ENCODE measurements at regions not wholly inside any gene's neighbourhood (a gene's known extent, or its start where the extent isn't known, plus 50 kb on each side); places are given as distances from the start of the nearest gene placed in this dataset.
"Not testable (repeated sequence)": the region's sequence is repeated elsewhere in the genome, so short reads cannot be mapped to it uniquely, and the experiment has no call there.

- FAIRE-seq, result no peak
Measured at GRCh38 chr14:28382444-28383190, 384.0 kb upstream of the FOXG1 start.

DNA sequence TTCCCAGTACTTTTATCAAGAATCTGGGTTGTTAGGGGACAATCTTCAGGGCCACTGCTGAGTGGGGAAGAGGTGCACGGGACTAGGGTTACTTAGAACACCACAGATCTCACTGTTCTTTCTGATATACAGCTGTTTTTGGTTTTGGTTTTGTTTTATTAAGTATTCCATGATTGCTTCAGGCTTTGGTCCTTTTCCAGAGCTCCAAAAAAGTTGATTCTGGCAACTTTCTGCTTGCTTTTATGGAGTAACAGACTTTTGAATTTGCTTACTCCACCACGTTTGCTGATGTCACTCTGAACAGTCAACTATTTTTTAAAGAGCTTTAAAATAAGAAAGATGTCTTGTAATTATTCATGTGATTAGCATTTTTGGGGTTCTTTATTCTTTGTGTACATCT lies 368.1 kb upstream of the FOXG1 start:
- no peak for FAIRE-seq

DNA sequence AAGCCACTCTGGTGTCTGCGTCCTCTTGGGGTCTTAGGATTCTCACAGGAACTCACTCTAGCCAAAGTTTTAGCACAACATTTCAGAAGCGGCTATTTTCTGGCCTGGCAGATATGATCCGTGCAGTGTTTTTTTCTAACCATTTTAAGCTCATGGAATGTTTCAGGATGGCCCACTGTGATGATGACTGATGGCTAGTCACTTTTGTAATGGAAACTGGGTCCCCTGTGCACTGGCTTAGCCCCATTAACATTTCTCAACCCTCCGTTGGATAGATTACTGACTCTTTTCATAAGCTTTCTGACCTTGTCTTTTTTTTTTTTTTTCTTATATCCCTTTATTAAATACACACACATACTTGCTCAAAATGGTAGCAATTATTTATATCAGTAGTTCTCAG lies 364.9 kb upstream of the FOXG1 start:
- FAIRE-seq, result not testable (repeated sequence)

DNA sequence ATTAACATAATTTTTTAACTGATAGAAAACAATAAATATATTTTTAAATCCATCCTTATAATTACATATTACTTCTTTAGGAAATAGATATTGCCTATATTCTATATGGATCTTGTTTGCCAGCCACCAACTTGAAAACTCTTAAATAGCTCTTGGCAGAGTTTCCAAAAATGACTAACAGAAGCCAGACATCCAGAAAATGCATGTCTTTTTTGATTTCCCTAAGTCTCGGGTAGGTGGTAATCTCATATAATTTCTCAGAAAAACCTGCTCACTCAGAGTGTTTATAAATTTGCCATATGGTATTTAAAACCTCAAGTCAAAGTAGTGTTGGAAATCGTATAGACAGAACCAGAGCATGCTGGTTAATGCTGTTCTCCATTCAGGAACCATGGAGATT lies 360.4 kb upstream of the FOXG1 start:
- FAIRE-seq, result no peak

DNA sequence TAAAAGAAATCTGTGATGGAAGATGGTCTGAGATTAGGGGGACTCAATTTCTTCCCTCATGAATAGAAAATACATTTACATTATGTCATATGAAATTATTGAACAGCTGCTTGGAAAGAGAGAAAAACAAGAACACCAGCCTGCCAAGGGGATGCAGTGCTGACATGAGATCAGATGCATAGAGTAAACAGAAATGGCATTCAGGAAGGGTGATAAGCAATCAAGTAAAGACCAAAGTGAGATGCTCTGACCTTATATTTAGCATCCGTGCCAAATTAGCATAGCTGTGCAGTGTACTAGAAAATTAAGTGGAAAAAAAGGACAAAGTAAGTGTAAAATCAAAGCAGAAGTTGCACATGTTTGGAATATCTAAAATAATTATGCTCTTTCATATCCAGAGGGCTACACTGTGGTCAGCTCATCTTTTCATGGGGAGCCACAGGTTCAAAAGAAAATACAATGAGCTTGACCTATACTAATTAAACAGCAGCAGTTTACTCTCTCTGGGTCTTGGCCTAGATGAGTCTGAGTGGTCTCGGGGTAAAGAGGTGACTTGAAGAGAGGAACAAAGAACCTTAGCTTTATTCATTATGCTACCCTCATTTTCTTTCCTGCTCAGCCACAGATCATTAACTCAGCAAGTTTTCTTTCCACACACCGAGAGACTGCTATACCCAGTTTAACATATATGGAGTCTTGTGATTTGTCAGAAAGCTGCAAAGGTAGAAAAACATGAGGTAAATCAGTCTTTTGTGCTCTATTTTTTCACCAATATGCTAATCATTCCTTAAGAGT lies 359.4 kb upstream of the FOXG1 start:
- FAIRE-seq, result no peak

DNA sequence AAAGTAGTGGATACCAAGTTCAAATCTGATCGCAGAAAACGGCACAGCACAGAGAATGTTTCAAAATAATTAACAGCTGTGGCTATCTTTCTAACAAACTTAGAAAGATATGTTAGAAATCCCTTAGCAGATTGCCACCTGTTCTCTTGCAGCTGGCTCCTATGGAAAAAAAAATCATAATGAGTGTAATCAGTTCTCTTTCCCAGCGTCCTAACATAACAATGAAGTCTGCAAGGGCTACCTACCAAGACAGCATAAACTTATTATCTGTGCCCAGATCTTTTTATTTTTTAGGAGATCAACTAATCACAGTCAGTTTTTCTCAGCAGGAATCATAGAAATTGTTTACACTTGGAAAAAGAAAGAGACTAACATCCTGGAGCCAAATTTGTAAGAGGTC lies 358.6 kb upstream of the FOXG1 start:
- no peak for FAIRE-seq

DNA sequence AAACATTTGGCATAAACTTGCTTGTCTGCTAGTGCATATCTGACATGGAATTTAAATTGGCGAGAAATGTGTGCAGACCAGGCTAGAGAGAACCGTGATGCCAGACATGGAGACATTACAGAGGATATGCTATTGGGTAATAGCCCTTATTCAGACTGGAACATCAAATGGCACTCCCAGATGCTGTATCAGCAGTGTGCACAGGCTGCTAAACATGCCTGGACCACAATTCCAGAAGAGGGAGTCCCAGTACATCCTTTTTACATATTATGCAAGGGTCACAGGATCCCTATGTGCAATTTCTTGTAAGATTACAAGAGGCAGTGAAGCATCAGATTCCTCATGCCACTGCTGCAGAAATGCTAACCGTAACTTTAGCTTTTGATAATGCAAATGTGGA lies 354.5 kb upstream of the FOXG1 start:
- no peak for FAIRE-seq

GRCh38 chr14:28426960-28427359 lies 339.6 kb upstream of the FOXG1 start:
- no peak for FAIRE-seq

- no peak for FAIRE-seq
Measured at GRCh38 chr14:28436821-28437220, 329.8 kb upstream of the FOXG1 start.

GRCh38 chr14:28461389-28461788 lies 305.2 kb upstream of the FOXG1 start:
- no peak for FAIRE-seq

DNA sequence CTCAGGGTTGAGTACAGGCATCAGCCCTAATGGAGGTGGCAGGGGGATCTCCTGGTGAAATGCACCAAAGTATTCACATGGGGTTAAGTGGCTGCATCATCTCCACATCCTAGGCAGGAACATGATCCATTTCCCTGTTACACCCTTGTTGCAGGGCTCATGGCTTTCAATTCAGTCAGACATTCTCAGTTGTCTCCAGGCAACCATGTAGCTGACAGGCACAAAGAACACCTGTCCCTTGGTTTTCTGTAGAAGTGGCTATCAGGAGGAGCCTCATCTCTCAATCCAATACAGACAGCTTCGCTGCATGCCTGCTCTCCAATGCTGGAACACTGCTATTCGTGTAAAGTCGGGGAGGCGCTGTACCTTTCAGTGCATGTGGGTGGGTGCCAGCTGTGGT lies 299.0 kb upstream of the FOXG1 start:
- no peak for FAIRE-seq

GRCh38 chr14:28468191-28469151 lies 298.1 kb upstream of the FOXG1 start:
- no peak for FAIRE-seq

DNA sequence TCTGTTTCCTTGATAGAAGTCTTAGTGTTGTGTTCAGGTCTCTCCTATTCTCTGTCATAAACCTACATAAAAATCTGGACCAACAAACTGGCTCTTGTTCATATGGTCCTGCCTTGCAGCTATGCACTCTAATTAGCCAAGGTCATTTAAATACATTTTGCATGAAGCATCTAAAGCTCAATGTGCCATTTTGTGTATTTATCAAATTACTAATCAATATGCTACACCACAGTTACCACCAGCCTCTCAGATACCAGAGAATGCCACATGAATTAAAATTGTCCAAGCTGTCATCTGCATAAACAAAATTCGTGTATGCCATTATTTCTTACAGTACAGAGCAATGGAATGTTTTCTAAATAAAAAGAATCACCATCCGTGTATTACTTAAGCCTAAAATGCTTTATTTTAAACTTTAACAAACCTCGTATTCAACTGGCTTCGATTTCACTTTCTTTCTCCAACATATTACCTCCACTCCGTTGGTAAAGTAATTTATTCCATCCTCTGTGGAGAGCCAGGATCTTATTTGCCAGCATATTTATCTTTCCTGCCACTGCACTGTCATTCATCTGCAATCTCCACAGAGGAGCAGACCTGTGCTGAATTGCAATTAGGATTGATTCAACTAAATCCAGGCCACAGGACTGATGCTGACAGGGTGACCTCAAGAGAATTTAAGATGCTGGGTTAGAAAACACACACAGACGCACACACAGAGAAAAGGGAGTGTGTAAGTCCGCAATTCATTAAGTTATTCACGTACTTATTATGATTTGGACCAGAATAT lies 284.1 kb upstream of the FOXG1 start:
- FAIRE-seq, result no peak

- FAIRE-seq, result no peak
Measured at GRCh38 chr14:28483506-28483905, 283.1 kb upstream of the FOXG1 start.

DNA sequence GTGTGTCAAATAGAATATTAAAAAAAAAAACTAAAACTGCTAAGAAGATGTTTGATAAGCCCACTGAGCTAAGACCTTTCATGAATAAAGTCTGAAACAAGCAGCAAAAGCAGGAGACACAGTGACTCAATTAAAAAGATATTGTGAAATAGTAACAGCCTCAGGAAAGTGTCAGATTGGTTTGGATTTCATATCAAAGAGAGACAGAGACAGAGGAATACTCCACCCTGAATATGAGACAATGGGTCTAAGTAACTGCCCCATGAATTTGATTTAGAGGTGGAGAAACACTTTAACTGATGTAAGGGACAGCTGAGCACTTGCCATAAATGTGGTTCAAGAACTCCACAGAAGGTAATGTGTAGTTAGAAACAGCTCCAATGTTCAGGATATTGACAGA lies 277.9 kb upstream of the FOXG1 start:
- FAIRE-seq, result no peak

- FAIRE-seq, result no peak
Measured at GRCh38 chr14:28493516-28493915, 273.1 kb upstream of the FOXG1 start.

GRCh38 chr14:28494196-28494595 lies 272.4 kb upstream of the FOXG1 start:
- no peak for FAIRE-seq

GRCh38 chr14:28496364-28496763 lies 270.2 kb upstream of the FOXG1 start:
- no peak for FAIRE-seq

DNA sequence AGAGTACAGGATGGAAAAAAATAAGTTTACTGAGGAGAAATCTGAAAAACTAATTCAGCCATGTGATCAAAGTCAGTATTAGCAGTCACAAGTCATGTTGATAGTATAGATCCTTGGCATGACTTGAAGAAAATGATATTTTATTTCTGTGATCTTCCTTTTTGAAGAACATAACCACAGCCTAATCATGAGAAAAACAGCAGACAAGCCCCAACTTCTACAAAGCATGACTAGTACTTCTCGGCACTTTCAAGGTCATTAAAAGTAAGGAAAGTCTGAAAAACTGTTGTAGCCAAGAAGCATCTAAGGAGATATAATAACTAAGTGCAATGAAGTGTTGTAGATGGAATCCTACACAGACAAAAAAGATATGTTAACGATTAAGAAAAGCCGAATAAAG lies 264.1 kb upstream of the FOXG1 start:
- FAIRE-seq, result no peak

- no peak for FAIRE-seq
Measured at GRCh38 chr14:28515571-28515970, 251.0 kb upstream of the FOXG1 start.

DNA sequence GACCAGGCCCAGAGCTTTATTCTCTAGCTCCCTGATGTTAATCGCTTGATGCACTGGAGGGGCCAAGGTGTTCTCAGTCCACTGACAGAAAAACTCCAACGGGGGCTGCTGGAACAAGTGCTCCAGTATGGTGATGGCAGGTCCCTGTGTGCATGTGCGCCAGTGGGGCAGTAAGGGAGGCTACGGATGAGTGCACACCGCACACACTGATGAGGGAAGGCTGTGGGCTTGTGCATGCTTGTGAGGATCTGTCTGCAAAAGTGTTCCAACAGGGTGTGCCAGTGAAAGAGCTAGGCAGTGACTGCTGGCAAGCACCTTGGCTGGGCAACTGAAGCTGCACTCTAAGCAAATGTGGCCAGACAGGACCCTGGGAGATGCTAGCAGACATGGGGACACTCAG lies 229.7 kb upstream of the FOXG1 start:
- no peak for FAIRE-seq

DNA sequence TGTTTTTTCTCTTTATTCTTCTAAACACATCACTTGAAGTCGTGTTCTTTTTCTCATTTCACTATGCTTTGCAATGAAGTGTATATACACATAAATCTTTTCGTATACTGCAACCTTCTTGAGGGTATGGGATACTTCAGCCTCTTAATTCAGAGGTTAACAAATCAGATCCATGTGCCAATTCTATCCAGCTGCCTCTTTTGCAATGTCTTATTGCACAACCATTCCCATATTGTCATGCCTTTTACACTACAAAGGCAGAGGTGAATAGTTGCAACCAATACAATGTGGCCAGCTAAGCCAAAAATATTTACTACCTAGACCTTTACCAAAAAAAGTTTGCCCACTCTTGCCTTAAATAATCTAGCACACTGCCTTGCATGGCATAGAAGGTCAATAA lies 224.5 kb upstream of the FOXG1 start:
- no peak for FAIRE-seq

All from endometrium (tissue), 2 donors.